NT2/D1 (cell line): ENCODE measurements at regions not wholly inside any gene's neighbourhood (a gene's known extent, or its start where the extent isn't known, plus 50 kb on each side); places are given as distances from the start of the nearest gene placed in this dataset.

ENCODE experiments used
- DNase-seq: peaks from one replicate; pipeline ENCODE4 v3.0.0-alpha.2; 2011; ENCODE audit warnings: low read depth, low spot score
- H3K27me3 ChIP-seq: 2 replicates; pipeline ENCODE4 v1.6.0; 2011; ENCODE audit warnings: mild to moderate bottlenecking; ENCODE audit not compliant: insufficient read length, insufficient read depth
- H3K36me3 ChIP-seq: 2 replicates; pipeline ENCODE4 v1.6.1; 2011; ENCODE audit warnings: mild to moderate bottlenecking, low read length, mixed read lengths; ENCODE audit not compliant: insufficient read depth, insufficient read length
- H3K4me1 ChIP-seq: 2 replicates; pipeline ENCODE4 v1.5.1; 2011; ENCODE audit not compliant: insufficient read depth, insufficient read length
- H3K4me3 ChIP-seq: 2 replicates; pipeline ENCODE4 v1.5.1; 2011; ENCODE audit warnings: low read depth; ENCODE audit not compliant: insufficient read length
- H3K9ac ChIP-seq: 2 replicates; pipeline ENCODE4 v1.6.0; 2011; ENCODE audit warnings: low read depth; ENCODE audit not compliant: insufficient read length
- H3K9me3 ChIP-seq: 2 replicates; pipeline ENCODE4 v1.5.1; 2011; ENCODE audit warnings: mild to moderate bottlenecking, low read length; ENCODE audit not compliant: insufficient read depth
- SUZ12 ChIP-seq: IDR thresholded peaks from 2 replicates; pipeline ENCODE4 v1.6.1; 2011; ENCODE audit not compliant: insufficient read length, insufficient read depth; ENCODE audit errors: extremely low read depth
- YY1 ChIP-seq: IDR thresholded peaks from 2 replicates; pipeline ENCODE4 v1.6.1; 2011; ENCODE audit not compliant: insufficient read length, insufficient read depth
- ZNF274 ChIP-seq: IDR thresholded peaks from 2 replicates; pipeline ENCODE4 v1.6.1; 2011; ENCODE audit warnings: mild to moderate bottlenecking, low read depth, low read length

- TF ChIP-seq ZNF274 (no peak), SUZ12 (no peak)
- H3K9ac ChIP-seq, result no peak overlapping the region
- H3K4me1 ChIP-seq, result no peaks in the 10 kb centered on the region
- DNase-seq, result no peak
- no peak overlapping the region for H3K4me3 ChIP-seq
- no peaks in the 10 kb centered on the region for H3K27me3 ChIP-seq
- H3K9me3 ChIP-seq, result peaks cover 14% of the 10 kb centered on the region
- H3K36me3 ChIP-seq, result no peaks in the 10 kb centered on the region
Measured at GRCh38 chr5:124210111-124210910, 536.1 kb downstream of the ZNF608 start.

- H3K9me3 ChIP-seq, result peaks cover 23% of the 10 kb centered on the region
- no peak overlapping the region for H3K4me3 ChIP-seq
- no peaks in the 10 kb centered on the region for H3K36me3 ChIP-seq
- H3K9ac ChIP-seq, result no peak overlapping the region
- no peak for DNase-seq
- no peaks in the 10 kb centered on the region for H3K4me1 ChIP-seq
- no peak for TF ChIP-seq ZNF274
- TF ChIP-seq YY1, result no peak
- TF ChIP-seq SUZ12, result no peak
- no peaks in the 10 kb centered on the region for H3K27me3 ChIP-seq
Measured at GRCh38 chr5:124207118-124207517, 539.3 kb downstream of the ZNF608 start.

GRCh38 chr5:124206540-124206939 lies 539.9 kb downstream of the ZNF608 start:
- Histone ChIP-seq H3K4me1 (no peaks in the 10 kb centered on the region), H3K27me3 (no peaks in the 10 kb centered on the region), H3K9ac (no peak overlapping the region), H3K9me3 (peaks cover 23% of the 10 kb centered on the region), H3K4me3 (no peak overlapping the region), H3K36me3 (no peaks in the 10 kb centered on the region)
- DNase-seq, result no peak
- TF ChIP-seq ZNF274, result no peak
- TF ChIP-seq SUZ12, result no peak
- no peak for TF ChIP-seq YY1

- H3K9me3 ChIP-seq, result peaks cover 23% of the 10 kb centered on the region
- no peak for TF ChIP-seq ZNF274
- H3K27me3 ChIP-seq, result no peaks in the 10 kb centered on the region
- no peak for DNase-seq
- H3K36me3 ChIP-seq, result no peaks in the 10 kb centered on the region
- H3K4me1 ChIP-seq, result no peaks in the 10 kb centered on the region
- H3K4me3 ChIP-seq, result no peak overlapping the region
- no peak overlapping the region for H3K9ac ChIP-seq
Measured at GRCh38 chr5:124203303-124203702, 543.1 kb downstream of the ZNF608 start.

- DNase-seq, result no peak
- H3K27me3 ChIP-seq, result no peaks in the 10 kb centered on the region
- H3K36me3 ChIP-seq, result no peaks in the 10 kb centered on the region
- no peaks in the 10 kb centered on the region for H3K4me1 ChIP-seq
- TF ChIP-seq YY1, result no peak
- no peak for TF ChIP-seq SUZ12
- no peak for TF ChIP-seq ZNF274
- H3K9me3 ChIP-seq, result peaks cover 19% of the 10 kb centered on the region
- H3K9ac ChIP-seq, result no peak overlapping the region
- H3K4me3 ChIP-seq, result no peak overlapping the region
Measured at GRCh38 chr5:124200381-124200780, 546.1 kb downstream of the ZNF608 start.

GRCh38 chr5:124199893-124200292 lies 546.5 kb downstream of the ZNF608 start:
- Histone ChIP-seq H3K4me3 (no peak overlapping the region), H3K9me3 (peaks cover 18% of the 10 kb centered on the region), H3K36me3 (no peaks in the 10 kb centered on the region), H3K4me1 (no peaks in the 10 kb centered on the region), H3K27me3 (no peaks in the 10 kb centered on the region), H3K9ac (no peak overlapping the region)
- no peak for TF ChIP-seq ZNF274
- no peak for TF ChIP-seq SUZ12
- no peak for TF ChIP-seq YY1
- DNase-seq, result no peak

- Histone ChIP-seq H3K9ac (no peak overlapping the region), H3K4me3 (no peak overlapping the region), H3K36me3 (no peaks in the 10 kb centered on the region), H3K27me3 (no peaks in the 10 kb centered on the region), H3K9me3 (no peaks in the 10 kb centered on the region; the same call in 1 of the 2 replicates), H3K4me1 (no peaks in the 10 kb centered on the region)
- TF ChIP-seq YY1 (no peak), ZNF274 (no peak), SUZ12 (no peak)
- DNase-seq, result no peak
Measured at GRCh38 chr5:124195411-124195810, 551.0 kb downstream of the ZNF608 start.
